DMS79 (cell line): ENCODE measurements at regions not wholly inside any gene's neighbourhood (a gene's known extent, or its start where the extent isn't known, plus 50 kb on each side); places are given as distances from the start of the nearest gene placed in this dataset.
"Not testable (repeated sequence)": the region's sequence is repeated elsewhere in the genome, so short reads cannot be mapped to it uniquely, and the experiment has no call there.

ENCODE experiments used
- DNase-seq: peaks from one replicate; lab custom pipeline; 2025; lab: John Stamatoyannopoulos, UW

DNA sequence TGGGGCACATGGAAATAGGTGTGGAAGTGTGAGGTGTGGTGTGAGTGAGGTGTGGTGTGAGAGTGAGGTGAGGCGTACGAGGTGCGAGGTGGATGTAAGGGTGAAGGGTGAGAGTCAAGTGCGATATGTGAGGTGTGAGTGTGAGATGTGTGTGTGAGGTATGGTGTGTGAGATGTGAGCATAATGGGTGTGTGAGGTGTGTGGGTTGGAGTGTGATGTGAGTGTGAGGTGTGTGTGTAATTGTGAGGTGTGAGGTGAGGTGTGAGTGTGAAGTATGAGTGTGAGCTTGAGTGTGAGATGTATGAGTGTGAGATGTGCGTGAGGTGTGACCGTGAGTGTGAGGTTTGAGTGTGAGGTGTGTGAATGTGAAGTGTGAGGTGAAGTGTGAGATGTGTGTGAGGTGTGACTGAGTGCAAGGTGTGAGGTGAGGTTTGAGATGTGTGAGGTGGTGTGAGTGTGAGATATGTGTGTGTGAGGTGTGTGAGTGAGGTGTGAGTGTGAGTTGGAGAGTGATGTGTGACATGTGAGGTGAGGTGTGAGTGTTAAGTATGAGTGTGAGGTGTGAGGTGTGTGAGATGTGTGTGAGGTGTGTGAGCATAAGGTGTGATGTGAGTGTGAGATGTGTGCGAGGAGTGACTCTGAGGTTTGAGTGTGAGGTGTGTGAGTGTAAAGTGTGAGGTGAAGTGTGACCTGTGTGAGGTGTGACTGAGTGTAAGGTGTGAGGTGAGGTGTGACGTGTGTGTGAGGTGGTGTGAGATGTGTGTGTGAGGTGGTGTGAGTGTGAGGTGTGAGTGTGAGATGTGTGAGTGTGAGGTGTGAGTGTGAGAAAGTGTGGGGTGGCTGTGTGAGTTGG lies 354.0 kb downstream of the FOXL1 start:
- DNase-seq, result no peak

GRCh38 chr16:86934581-86935375 lies 356.4 kb downstream of the FOXL1 start:
- no peak for DNase-seq

- DNase-seq, result no peak
Observed at GRCh38 chr16:86939609-86940008, 361.3 kb downstream of the FOXL1 start.

DNA sequence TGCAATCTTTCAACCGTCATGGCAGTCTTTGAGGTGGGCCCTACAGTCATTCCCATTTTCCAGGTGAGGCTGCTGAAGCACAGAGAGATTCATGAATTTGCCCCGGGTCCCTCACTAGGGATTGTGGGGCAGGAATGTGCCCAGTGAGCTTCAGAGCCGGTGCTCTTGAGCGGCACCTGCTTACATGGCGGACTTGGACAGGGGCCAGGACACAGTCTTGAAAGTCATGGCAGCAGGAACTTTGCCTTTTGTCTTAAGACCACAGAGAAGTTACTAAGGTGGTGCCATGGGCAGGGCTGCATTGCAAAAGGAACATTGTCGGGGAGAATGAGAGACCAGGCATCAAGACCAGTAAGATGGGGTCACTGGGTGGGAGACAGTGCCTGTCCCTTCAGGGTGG lies 363.4 kb downstream of the FOXL1 start:
- DNase-seq, result no peak

DNA sequence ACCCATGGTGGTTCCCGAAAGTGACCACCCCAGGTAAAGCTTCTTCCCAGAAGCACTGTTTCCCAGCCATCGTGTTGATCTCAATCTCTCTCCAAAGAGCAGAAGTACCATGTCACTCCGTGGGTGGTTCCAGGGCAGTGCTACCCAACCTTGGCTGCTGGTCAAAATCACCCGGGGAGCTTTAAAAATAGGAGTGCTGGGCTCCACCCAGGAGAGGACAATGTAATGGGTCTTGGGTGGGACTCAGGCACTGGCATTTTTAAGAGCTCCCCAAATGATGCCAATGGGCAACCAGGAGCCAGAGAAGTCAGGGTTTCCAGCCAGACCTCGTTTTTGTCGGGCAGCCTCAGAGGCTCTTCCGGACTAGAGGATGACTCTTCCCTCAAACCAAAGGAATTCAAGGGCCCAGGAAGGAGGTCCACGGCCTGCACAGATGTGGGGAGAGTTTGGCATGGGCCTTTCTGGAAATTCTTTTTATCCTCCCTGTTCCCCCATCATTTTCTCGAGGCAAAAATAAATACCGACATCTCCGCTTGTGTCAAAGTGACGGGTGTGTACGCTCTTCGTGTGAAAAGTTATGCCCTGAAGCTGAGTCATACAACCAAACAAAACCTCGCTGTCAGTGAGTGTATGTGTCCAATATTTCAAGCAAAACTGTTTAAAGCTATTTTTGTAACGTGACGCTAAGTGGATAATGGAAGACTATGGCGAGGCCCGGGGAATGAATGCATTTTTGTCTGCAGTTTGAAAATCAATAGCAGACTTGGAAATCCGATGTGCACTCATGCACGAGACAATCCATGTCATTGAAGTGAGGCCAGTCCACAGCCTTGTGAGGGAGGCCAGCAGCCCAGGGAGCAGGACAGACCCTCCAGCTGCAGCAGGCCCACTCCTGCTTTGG lies 364.1 kb downstream of the FOXL1 start:
- DNase-seq, result no peak

GRCh38 chr16:86945166-86945900 lies 367.0 kb downstream of the FOXL1 start:
- DNase-seq, result no peak

GRCh38 chr16:86946396-86946795 lies 368.0 kb downstream of the FOXL1 start:
- DNase-seq, result no peak

DNA sequence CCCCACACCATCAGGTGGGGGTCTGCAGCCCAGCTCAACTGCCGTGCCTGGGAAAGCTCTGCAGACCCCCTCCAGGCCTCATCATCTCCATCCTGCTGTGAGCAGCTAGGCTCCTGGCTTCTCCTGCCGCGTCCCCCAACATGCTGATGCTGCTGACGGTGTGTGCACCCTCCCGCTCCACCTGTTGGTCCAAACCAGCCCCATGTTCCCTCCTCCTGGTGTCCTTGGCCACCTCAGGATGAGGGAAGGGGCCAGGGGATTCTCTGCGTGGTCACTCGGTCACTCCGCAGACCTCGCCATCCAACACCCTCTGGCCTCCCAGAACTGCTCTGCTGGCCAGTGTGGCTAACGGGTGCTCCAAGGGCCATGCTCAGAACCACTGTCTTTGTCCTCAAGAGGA lies 368.6 kb downstream of the FOXL1 start:
- DNase-seq, result no peak

DNA sequence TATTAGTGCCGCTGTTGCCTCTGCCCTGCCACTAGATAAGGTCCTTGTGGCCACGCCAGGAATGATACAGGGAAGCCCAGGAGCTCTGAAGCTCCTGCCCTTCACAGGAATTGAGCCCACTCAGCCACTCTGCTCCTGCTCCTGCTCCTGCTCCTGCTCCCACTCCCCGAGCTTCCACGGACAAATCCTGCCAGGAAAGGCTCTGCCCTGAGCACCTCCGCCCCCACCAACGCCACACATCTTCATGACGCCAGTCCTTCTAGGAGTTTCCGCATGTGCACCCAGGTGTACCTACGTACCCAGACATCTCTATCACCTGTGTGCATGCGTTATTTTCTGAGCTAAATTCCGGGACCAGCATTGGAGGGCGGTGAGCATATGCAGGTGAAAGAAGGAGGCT lies 369.1 kb downstream of the C16orf95 start:
- no peak for DNase-seq

DNA sequence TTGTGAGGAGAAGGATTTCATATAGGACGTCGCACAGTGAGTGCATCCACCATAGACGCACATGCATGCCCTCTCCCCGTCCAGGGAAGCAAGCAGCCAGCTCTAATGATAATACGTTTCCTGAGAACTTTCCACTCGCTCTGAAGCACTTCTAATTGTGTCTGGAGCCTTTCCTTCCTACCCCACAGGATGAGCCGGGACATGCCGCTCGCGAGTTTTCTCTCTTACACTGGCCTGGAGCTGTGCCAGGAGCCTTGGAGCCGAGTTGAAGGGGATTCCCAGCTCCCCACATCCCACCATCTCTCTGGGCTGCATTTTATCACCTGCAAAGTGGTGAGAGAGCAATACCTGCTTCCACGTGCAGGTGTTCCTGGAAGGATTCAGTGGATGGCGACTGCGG lies 368.1 kb downstream of the C16orf95 start:
- DNase-seq, result no peak

- DNase-seq, result no peak
Observed at GRCh38 chr16:86949630-86950029, 367.6 kb downstream of the C16orf95 start.

DNA sequence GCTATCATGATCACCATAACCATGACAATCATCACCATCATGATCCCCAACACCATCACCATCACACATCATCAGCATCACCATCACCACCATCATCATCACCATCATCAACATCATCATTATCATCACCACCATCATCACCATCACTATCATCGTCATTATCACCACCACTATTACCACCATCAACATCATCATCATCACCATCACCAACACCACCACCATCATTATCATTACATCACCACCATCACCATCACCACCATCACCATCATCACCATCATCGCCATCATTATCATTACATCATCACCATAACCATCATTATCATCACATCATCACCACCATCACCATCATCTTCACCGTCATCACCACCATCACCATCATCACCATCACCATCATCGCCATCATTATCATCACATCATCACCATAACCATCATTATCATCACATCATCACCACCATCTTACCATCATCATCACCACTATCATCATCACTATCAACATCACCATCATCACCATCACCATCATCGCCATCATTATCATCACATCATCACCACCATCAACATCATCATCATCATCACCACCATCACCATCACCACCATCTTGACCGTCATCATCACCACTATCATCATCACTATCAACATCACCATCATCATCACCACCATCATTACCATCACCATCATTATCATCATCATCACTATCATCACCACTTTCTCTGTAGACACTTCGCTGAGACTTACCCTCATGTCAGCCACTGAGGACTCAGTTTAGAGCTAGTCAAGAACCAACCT lies 366.0 kb downstream of the C16orf95 start:
- no peak for DNase-seq

DNA sequence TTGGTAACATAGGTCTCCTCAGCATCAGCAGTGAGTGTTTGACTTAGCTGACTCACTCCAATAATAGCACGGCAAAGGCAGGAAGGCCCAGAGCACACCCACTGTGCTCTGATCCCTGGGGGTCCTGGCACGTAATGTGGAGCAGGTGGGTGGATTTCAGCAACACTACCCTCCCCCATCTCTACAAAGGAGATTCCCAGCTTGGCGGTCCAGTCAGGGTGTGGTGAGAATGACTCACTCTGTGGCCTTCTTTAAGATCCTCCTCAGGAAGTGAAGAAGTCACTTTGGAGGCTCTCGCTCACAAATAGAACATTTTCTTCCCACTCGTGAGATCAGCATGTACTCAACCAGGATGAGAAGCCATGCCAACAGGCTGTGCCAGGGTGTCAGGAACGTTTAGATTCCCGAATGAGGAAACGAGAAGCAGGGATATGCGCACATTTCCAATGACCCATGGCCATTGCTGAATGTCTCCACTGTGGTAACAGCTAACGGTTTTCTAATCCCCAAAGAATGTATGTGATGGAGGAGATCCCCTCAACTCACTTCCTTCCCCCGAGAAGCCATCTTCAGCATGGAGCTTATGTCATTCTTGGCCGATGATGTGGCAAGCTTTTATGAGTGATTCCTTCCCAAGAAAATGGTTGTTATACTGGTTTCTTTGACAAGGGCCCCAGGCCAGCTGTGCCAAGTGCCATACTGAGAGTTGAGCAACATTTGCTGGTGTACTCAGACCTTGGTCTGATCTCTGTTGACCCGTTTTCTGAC lies 365.2 kb downstream of the C16orf95 start:
- DNase-seq, result no peak

- DNase-seq, result no peak
Observed at GRCh38 chr16:86952769-86953168, 364.4 kb downstream of the C16orf95 start.

DNA sequence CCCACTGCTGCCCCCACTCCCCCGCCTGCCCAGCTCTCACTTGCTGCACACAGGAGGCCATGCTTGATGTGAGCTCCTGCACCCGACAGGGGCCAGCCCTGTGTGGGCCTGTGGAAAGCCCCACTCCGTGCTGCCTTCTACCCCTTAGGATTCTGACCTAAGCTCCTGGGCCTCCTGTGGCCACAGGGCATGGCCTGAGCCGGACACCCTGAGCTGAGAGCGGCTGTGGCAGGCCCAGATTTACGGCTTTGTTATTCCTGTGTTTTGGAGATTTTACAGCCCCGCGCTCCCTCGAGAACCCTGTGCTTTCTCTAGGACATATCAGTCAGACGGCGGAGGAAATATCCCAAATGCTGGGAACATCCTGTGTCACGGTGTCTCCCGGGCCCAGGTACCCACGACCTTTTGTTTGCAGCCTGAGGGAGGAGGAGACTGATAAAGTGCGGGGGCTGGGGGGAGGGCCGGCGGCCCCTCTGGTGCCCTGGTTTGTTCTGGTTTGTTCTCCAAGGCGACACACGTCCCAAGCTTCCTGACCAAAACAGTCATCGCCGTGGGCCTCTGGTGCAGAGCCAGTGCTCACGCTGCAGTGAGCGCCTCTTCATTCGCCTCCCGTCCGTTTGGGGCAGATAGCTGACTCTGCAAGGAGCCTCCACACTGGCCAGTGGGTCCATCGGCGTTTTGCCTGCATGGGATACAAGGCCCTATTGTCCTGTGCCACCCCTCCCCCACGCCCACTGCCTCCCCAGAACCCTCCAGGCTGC lies 363.4 kb downstream of the C16orf95 start:
- DNase-seq, result no peak

- DNase-seq, result no peak
Observed at GRCh38 chr16:86955136-86955855, 361.9 kb downstream of the C16orf95 start.

DNA sequence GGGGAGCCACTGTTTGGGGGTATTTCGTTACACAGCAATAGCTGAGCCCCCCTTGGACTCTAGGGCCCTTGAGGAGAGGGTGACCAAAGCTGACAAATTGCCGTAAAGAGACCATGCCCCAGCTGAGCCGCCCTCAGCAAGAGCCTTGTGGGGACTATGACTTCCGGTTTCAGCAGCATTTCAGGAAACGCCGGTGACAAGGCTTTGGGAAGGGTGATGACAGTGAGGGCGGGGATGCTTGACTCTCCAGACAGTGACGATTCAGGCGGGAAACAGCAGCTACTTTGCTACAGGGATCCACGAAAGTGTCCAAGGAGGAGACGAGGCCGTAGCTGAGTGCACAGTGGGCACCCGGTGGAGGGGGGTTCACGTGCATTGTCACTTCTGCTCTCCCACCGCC lies 360.8 kb downstream of the C16orf95 start:
- no peak for DNase-seq

DNA sequence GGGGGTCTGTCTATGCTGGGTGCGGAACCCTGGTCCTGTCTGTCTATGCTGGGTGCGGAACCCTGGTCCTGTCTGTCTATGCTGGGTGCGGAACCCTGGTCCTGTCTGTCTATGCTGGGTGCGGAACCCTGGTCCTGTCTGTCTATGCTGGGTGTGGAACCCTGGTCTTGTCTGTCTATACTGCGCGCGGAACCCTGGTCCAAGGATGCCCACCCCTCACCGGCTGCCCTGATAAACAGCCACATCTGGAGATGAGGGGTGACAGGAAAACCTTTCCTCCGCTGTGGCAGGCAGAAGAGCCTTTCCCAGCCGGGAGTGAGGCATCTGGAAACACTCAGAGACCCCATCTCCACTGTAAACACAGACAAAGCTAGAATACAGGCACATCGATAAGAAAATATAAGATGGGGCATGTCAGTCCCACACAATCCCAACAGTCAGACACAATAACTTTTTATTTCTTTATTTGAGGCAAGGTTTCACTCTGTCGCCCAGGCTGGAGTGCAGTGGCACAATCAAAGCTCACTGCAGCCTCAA lies 359.5 kb downstream of the C16orf95 start:
- DNase-seq, result not testable (repeated sequence)
